Hindlimb muscle (tissue), 1 donor: ENCODE measurements at regions not wholly inside any gene's neighbourhood (a gene's known extent, or its start where the extent isn't known, plus 50 kb on each side); places are given as distances from the start of the nearest gene placed in this dataset.

Source experiments
- DNase-seq: peaks from one replicate; pipeline ENCODE4 v3.0.0-alpha.2; 2013

GRCh38 chr17:12537436-12537835 is 128.3 kb upstream of the MYOCD start:
- no peak for DNase-seq

DNA sequence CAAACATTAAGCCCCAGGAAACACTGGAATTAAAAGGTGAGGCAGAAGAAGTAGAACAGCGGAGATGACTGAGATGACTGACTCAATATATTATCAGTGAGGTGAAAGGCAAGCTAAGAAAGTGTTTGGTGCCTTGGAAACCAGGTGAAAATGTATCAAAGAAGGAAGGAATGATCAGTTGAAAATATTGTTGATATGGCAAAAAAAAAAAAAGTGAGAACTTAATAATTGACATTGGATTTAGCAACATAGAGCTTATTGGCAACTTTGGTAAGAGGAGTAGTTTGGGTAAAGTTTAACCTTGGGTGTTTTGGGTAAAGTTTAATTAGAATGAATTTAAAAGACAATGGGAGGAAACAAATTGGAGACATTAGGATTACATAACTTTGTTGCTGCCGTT is 127.7 kb upstream of the MYOCD start:
- no peak for DNase-seq

DNA sequence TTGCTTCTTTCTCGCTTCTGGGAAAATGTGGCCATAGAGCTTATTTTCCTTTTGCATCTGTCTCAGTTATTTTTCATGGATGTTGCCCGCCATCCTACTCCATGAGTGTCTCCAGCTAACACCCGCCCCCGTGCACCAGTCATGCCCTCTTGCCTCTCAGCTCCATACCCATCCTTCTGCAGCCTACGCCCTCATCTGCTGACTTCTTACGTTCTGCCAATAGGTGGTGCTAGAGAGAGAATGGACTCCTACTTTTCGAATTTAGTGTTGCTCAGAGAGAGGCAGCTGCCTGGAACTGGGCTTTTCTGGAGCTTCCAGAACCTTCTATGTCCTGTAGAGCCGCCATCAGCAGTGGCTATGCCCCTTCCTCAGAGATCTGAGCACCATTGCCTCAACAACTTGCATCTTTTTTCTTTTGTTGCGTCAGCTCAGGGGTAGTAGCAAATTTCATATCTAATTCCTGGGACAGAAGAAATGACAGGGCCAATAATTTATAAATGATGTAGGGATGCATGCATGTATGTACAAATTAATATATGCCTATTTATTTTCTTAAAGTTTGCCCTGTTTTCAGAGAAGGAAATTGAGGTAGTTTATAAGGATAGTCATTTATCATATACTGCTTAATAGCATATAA is 119.7 kb upstream of the MYOCD start:
- DNase-seq = peak; percentile 17

- DNase-seq = no peak
Measured at GRCh38 chr17:12546983-12547382, 118.7 kb upstream of the MYOCD start.

- no peak for DNase-seq
Measured at GRCh38 chr17:12547831-12548230, 117.9 kb upstream of the MYOCD start.

- DNase-seq = no peak
Measured at GRCh38 chr17:12548558-12548957, 117.1 kb upstream of the MYOCD start.

GRCh38 chr17:12549499-12550041 is 116.1 kb upstream of the MYOCD start:
- DNase-seq = no peak

DNA sequence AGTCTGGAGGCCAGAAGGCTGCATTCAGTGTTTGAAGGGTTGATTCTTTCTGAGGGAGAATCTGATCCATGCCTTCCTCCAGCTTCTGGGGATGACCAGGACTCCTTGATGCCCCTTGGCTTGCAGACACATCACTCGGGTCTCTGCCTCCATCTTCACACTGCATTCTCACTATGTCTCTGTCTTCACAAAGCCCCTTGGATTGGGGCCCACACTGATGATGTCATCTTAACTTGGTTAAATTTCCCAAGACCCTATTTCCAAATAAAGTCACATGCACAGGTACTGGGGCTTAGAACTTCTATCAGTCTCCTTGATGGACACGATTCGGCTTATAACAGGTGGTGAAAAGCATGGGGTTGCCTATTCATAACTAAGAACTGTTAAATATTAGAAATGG is 112.1 kb upstream of the MYOCD start:
- no peak for DNase-seq

DNA sequence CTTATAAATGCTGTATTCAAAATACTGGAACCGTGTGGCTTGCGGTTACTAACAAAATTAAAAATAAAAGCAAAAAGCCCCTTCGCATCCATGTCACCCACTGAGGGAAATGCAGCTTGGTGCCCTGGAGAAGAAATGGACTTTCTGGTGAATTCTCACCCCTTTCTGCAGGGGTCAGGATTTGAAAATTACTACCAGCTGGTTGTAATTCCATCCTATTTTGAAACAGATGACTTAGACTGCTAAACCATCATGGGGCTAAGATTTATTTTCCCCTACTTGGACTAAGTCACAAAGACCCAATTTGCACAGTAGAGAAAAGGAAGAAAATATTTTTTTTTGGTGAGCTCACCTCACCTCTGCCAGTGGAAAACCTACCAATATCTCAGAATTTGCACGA is 111.4 kb upstream of the MYOCD start:
- DNase-seq = no peak

DNA sequence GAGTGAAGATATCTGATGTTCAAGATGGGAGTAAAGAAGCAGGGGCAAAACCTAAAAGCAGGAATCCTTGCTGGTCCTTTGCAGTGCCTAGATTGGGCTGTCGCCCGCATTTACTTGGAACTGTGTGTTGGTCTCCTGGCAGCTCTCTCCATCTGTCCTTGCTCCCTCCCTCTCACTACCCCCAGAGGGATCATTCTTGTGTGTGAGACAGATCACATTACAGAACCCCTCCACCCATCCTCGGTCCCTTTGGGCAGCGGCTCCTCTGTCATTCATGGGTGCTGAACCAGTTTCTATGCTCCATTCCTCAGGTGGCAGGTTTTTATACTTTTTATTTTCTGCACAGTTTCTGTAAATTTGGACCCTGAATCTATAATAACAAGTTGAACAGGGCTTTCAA is 99.4 kb upstream of the MYOCD start:
- no peak for DNase-seq

- DNase-seq = no peak
Measured at GRCh38 chr17:12567077-12568053, 98.3 kb upstream of the MYOCD start.

DNA sequence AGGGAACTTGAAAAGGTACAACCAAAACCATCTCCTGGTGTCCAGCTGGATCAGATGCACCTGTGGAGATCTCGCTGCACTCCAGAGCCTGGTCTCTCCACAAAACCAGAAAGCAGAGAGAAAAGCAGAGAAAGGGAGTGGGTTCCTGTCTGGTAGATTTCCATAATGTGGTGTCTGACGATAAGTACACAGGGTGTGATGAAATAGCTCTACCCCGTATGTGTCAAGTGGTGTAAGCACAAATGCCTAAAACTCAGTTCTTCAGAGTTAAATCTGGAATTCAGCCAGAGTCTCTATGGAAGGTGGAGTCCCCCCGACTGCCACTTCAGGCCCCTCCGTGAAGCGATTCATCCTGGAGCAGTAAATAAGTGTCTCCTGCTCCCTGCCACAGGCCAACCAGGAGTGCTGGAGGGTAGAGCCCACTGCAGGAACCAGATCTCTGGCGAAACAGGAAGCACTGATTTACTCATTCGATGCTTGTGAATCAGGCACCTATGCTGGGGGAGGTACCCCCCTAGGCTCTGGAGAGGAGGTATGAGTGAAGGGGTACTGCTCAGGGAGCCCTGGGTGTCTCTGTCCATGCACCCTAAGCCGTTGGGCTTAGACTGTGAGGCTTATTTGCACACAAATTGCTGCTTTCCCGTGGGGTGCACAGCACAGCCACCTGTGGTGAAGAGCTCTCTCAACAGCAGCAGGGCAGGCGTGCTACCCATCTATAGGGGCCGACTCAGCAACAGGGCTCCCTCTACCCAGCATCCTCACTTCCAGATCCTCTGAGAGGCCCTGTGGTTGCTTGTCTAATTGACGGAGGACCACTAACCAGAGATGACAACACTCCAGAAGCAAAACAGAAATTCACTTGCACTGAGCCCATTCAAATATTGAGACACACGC is 97.1 kb upstream of the MYOCD start:
- DNase-seq = no peak

- no peak for DNase-seq
Measured at GRCh38 chr17:12571606-12572005, 94.1 kb upstream of the MYOCD start.

DNA sequence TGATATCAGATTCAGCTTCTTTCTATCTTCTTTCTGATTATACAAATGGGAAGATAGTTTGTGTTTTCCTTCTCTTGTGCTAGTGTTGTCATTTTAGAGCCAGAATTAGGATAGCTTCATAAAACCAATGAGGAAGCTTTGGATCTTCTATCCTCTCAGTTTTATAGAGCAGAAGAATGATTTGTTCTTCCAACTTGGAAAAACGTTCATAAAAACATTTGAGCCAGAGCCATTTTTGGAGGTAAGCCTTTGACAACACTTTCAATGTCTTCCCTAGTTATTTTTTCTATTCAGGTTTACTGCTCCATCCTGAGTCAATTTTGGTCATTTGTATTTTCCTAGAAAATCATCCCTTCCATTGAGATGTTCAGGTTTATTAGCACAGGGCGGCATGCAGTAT is 91.2 kb upstream of the MYOCD start:
- no peak for DNase-seq

DNA sequence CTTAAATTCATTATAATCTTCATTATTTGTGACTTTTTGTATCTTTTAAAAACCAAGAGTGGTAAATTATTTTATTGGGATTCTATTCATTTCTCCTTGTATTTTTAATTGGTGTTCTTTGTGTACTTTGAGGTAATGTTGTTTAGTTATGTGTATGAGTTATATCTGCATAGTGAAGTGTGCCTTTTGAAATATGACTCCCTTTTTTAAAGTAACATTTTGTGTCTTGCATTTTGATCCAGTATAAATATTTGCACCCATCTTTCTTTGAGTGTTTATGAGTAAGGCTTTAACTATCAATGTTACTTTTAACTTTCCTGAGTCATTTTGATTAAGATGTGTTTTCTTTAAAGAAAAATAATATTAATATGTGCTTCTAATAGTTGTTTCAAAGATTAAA is 90.0 kb upstream of the MYOCD start:
- no peak for DNase-seq

DNA sequence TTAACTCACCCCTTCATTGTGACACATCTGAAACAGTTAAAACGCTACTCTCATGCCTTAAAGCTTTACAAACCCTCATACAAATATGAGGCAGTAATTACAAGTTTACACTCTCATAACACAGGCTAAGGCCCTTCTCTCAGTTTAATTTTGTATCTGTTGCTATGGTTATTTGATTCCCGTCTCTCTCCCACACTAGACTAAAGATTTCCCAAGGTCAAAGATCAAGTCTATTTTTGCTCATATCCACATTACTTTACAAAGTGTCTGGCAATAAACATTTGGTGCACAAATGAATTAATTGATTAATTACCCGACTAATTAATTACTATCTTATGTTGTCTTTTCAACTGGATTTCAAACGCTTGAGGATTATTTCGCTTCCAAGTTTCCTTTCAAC is 86.4 kb upstream of the MYOCD start:
- no peak for DNase-seq

DNA sequence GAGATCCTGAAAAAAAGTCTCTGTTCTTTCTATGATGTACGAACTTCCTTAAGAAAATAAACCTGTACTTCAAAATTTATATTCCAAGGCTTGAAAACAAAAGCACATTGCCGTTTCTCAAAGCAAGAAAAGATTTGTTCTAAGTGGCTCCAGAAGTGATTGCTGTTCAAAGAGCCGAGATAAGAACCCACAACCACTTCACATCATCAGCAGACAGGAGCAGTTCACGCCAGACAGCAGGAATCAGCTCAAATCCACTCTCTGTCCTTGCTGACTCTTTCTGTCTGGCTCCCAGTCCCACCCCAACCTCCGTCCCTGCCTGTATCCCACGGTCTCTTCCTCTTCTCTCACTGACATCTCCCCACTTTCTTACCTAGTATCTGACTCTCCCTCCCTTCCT is 85.0 kb upstream of the MYOCD start:
- DNase-seq = no peak

DNA sequence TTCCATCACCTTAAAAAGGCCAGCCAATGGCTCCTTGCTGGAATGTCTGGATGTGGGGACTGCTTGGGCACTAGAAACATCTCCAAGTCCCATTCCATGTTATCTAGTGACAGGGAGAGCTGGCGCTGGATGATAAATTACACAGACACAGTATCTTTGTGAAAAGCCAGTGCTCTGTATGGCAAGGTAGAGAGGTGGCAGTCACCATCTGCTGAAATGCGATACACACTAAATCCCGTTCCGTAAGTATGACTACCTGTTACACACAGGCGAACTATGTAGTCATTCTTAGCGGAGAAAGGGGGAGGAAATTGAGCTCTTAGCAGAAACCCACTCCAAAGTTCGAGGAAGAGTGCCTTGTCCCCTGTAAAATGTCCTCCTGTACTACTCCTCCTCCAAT is 81.0 kb upstream of the MYOCD start:
- DNase-seq = no peak

GRCh38 chr17:12588531-12588930 is 77.2 kb upstream of the MYOCD start:
- no peak for DNase-seq

DNA sequence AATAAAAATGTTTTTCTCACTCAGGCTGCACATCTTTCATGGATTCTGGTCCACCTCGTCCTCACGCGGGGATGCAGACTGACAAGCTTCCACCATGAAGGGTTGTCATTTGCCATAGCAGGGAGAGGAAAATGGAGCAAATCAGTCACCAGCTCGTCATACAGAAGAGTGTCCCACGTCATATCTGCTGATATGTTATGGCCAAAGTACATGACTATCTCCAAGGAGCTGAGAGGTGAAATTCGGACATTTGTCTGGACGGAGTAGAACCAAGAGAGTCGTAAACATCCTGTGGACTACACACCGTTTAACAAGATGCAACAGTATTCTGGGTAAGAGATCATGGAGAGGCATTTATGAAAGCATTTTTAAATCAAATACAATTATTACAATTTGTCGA is 75.3 kb upstream of the MYOCD start:
- no peak for DNase-seq

- DNase-seq = no peak
Measured at GRCh38 chr17:12591021-12591735, 74.5 kb upstream of the MYOCD start.

DNA sequence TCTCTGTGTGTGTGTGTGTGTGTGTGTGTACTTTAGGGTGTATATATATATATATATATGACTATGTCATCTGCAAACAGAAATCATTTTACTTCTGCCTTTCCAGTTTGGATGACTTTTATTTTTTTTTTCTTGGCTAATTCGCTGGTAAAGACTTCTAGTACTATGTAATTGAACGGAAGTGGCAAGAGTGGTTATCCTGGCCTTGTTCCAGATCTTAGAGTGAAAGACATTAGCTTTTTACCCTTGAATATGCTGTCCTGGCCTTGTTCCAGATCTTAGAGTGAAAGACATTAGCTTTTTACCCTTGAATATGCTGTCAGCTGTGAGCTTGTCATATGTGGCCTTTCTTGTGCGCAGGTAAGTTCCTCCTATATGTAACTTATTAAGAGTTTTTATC is 72.7 kb upstream of the MYOCD start:
- DNase-seq = no peak
